Neural cell (in vitro differentiated cells): ENCODE measurements at regions not wholly inside any gene's neighbourhood (a gene's known extent, or its start where the extent isn't known, plus 50 kb on each side); places are given as distances from the start of the nearest gene placed in this dataset.

Experiments
- EP300 ChIP-seq: fragments of 450-650 bp; conservative IDR thresholded peaks from 2 replicates; pipeline ENCODE4 v1.6.1; 2014; ENCODE audit warnings: antibody characterized with exemption, mild to moderate bottlenecking, moderate library complexity; ENCODE audit not compliant: poor library complexity, severe bottlenecking
- EZH2 ChIP-seq: fragments of 200-600, 300-800 bp; shearing (Covaris generic), sonication (generic); IDR thresholded peaks from 2 replicates; pipeline ENCODE4 v1.6.1; 2014; ENCODE audit warnings: antibody characterized with exemption, low read length, borderline replicate concordance, mild to moderate bottlenecking; ENCODE audit not compliant: insufficient read depth, poor library complexity, severe bottlenecking
- POLR2AphosphoS5 ChIP-seq: IDR thresholded peaks from 2 replicates; pipeline ENCODE4 v1.6.1; 2012
- RAD21 ChIP-seq: fragments of 450-650 bp; conservative IDR thresholded peaks from 2 replicates; pipeline ENCODE4 v1.6.1; 2014; ENCODE audit warnings: antibody characterized with exemption, mild to moderate bottlenecking, moderate library complexity
- SMC3 ChIP-seq: fragments of 450-650 bp; conservative IDR thresholded peaks from 2 replicates; pipeline ENCODE4 v1.6.1; 2014; ENCODE audit warnings: antibody characterized with exemption, mild to moderate bottlenecking, moderate library complexity; ENCODE audit not compliant: poor library complexity
- TAF1 ChIP-seq: IDR thresholded peaks from 2 replicates; pipeline ENCODE4 v1.6.1; 2012; ENCODE audit warnings: low read depth
- TF ChIP-seq, protein P1 (sequence below): fragments of 450-650 bp; IDR thresholded peaks from 2 replicates; pipeline ENCODE4 v1.5.1; 2014; ENCODE audit warnings: antibody characterized with exemption, mild to moderate bottlenecking, moderate library complexity; ENCODE audit not compliant: poor library complexity, severe bottlenecking
- TF ChIP-seq, protein P2 (sequence below): IDR thresholded peaks from 2 replicates; pipeline ENCODE4 v1.6.1; 2012; ENCODE audit warnings: borderline replicate concordance

DNA sequence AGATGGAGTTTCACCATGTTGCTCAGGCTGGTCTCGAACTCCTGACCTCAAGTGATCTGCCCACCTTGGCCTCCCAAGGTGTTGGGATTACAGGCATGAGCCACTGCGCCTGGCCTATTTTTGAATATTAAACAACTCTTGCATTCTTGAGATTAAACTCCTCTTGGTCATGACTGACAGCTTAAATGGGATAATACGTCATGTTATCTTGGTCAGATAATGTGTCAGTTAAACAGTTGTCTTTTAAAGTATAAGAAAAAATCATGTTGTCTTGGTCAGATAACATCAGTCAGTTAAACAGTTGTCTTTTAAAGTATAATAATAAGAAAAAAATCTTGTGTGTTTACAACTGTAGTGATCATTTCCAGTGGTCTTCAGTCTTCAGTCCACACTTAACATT is 73.6 kb upstream of the SYPL1 start:
- TF ChIP-seq, protein P1, sequence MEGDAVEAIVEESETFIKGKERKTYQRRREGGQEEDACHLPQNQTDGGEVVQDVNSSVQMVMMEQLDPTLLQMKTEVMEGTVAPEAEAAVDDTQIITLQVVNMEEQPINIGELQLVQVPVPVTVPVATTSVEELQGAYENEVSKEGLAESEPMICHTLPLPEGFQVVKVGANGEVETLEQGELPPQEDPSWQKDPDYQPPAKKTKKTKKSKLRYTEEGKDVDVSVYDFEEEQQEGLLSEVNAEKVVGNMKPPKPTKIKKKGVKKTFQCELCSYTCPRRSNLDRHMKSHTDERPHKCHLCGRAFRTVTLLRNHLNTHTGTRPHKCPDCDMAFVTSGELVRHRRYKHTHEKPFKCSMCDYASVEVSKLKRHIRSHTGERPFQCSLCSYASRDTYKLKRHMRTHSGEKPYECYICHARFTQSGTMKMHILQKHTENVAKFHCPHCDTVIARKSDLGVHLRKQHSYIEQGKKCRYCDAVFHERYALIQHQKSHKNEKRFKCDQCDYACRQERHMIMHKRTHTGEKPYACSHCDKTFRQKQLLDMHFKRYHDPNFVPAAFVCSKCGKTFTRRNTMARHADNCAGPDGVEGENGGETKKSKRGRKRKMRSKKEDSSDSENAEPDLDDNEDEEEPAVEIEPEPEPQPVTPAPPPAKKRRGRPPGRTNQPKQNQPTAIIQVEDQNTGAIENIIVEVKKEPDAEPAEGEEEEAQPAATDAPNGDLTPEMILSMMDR: no peak
- TF ChIP-seq POLR2AphosphoS5: no peak
- no peak for TF ChIP-seq EP300
- TF ChIP-seq EZH2: no peak
- TF ChIP-seq TAF1: no peak
- TF ChIP-seq RAD21: no peak
- TF ChIP-seq SMC3: no peak
- TF ChIP-seq, protein P2, sequence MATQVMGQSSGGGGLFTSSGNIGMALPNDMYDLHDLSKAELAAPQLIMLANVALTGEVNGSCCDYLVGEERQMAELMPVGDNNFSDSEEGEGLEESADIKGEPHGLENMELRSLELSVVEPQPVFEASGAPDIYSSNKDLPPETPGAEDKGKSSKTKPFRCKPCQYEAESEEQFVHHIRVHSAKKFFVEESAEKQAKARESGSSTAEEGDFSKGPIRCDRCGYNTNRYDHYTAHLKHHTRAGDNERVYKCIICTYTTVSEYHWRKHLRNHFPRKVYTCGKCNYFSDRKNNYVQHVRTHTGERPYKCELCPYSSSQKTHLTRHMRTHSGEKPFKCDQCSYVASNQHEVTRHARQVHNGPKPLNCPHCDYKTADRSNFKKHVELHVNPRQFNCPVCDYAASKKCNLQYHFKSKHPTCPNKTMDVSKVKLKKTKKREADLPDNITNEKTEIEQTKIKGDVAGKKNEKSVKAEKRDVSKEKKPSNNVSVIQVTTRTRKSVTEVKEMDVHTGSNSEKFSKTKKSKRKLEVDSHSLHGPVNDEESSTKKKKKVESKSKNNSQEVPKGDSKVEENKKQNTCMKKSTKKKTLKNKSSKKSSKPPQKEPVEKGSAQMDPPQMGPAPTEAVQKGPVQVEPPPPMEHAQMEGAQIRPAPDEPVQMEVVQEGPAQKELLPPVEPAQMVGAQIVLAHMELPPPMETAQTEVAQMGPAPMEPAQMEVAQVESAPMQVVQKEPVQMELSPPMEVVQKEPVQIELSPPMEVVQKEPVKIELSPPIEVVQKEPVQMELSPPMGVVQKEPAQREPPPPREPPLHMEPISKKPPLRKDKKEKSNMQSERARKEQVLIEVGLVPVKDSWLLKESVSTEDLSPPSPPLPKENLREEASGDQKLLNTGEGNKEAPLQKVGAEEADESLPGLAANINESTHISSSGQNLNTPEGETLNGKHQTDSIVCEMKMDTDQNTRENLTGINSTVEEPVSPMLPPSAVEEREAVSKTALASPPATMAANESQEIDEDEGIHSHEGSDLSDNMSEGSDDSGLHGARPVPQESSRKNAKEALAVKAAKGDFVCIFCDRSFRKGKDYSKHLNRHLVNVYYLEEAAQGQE: no peak
